ENCODE measurements at regions not wholly inside any gene's neighbourhood (a gene's known extent, or its start where the extent isn't known, plus 50 kb on each side); places are given as distances from the start of the nearest gene placed in this dataset.

DNA sequence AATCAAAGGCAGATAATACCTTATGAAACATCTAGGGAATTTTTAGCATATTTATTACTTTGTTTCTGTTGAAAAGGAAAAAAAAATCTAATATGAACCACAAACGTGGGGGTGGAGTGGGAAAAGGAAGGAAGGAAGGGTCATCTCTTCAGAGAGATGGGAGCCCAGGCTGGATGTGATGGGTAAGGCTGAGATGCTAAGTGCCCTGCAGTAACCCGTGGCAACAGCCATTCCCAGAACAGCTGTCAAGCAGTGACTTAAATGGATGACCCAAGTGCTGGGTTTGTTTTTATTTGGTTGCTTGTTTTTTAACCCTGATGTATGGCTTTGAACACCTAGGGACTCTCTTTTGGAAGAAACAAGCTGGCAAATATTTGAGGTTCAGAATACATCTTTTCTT is 50.7 kb upstream of the KLF7 start:
- Histone ChIP-seq H3K4me3 (no peak overlapping the region), H3K4me1 (ENCODE audit: insufficient read depth) (peaks cover 12% of the 10 kb centered on the region), H3K9me2 (ENCODE audit: insufficient read depth) (no peaks in the 10 kb centered on the region), H3K9me3 (ENCODE audit: low read depth) (no peaks in the 10 kb centered on the region), H3K79me2 (ENCODE audit: insufficient read depth) (no peaks in the 10 kb centered on the region), H4K20me1 (ENCODE audit: insufficient read depth) (no peaks in the 10 kb centered on the region), H3K36me3 (ENCODE audit: low read depth) (no peaks in the 10 kb centered on the region), H3K9ac (no peak overlapping the region), H3K4me2 (ENCODE audit: unreplicated experiment) (no peak overlapping the region), H2AFZ (no peak overlapping the region), H3K27me3 (replicated peaks; ENCODE audit: insufficient read depth) (no peaks in the 10 kb centered on the region), H3K27ac (no peak overlapping the region), H3F3A (ENCODE audit: insufficient read depth) (peaks cover 15% of the 10 kb centered on the region; the same call in 1 of the 2 replicates)
- in situ Hi-C loops (cut with MboI): no loop called here
- TF ChIP-seq EZH2 (IDR thresholded peaks at IDR 0.05; ENCODE audit: insufficient read depth, poor library complexity, severe bottlenecking): no peak
- TF ChIP-seq EZH2phosphoT487 (IDR thresholded peaks at IDR 0.05; ENCODE audit: insufficient read depth, low read depth): no peak
- WGBS, 2 experiments (ENCODE audit: low coverage in 1 of 2, low lambda C conversion rate in 2 of 2, missing lambda C conversion rate in 2 of 2): 16 to 17% methylated on average over 2 of the region's 2 CpGs
- DNase-seq: no peak

DNA sequence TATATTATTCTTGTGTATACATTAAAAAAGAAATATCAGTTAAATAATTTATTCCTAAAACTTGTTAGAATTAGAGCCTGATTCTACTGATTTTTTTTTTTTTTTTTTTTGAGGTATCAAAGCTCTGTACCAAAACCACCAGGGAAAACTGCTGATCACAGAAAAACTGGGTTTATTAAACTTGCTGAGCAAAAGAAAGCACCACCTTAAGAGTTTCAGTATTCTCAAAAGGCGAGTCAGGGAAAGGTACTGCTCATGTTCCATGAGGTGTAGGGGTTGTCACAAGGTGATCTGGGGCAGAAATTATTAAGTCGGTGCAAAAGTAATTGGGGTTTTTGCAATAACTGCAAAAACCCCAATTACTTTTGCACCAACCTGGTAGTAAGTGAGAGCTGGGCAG is 51.7 kb upstream of the KLF7 start:
- no peaks in the 10 kb centered on the region for H4K20me1 ChIP-seq (ENCODE audit: insufficient read depth)
- no peaks in the 10 kb centered on the region for H3K9me3 ChIP-seq (ENCODE audit: low read depth)
- no peaks in the 10 kb centered on the region for H3K36me3 ChIP-seq (ENCODE audit: low read depth)
- in situ Hi-C loops (cut with MboI): no loop called here
- H3K27ac ChIP-seq: no peak overlapping the region
- peaks cover 15% of the 10 kb centered on the region; the same call in 1 of the 2 replicates for H3F3A ChIP-seq (ENCODE audit: insufficient read depth)
- no peak overlapping the region for H2AFZ ChIP-seq
- H3K9ac ChIP-seq: no peak overlapping the region
- WGBS, 2 experiments (ENCODE audit: low coverage in 1 of 2, low lambda C conversion rate in 2 of 2, missing lambda C conversion rate in 2 of 2): 90 to 94% methylated on average over 2 of the region's 2 CpGs
- no peak for DNase-seq
- H3K4me3 ChIP-seq: no peak overlapping the region
- H3K4me1 ChIP-seq (ENCODE audit: insufficient read depth): peaks cover 12% of the 10 kb centered on the region
- no peaks in the 10 kb centered on the region for H3K79me2 ChIP-seq (ENCODE audit: insufficient read depth)
- no peaks in the 10 kb centered on the region for H3K9me2 ChIP-seq (ENCODE audit: insufficient read depth)
- H3K4me2 ChIP-seq (ENCODE audit: unreplicated experiment): no peak overlapping the region
- no peaks in the 10 kb centered on the region for H3K27me3 ChIP-seq (replicated peaks; ENCODE audit: insufficient read depth)
- TF ChIP-seq EZH2 (IDR thresholded peaks at IDR 0.05; ENCODE audit: insufficient read depth, poor library complexity, severe bottlenecking) (no peak), EZH2phosphoT487 (IDR thresholded peaks at IDR 0.05; ENCODE audit: insufficient read depth, low read depth) (no peak)

- no peak overlapping the region; the same call in 1 of the 2 replicates for H3K27ac ChIP-seq
- no peaks in the 10 kb centered on the region for H3K9me2 ChIP-seq (ENCODE audit: insufficient read depth)
- H3K27me3 ChIP-seq (replicated peaks; ENCODE audit: insufficient read depth): no peaks in the 10 kb centered on the region
- TF ChIP-seq EZH2 (IDR thresholded peaks at IDR 0.05; ENCODE audit: insufficient read depth, poor library complexity, severe bottlenecking) (no peak), EZH2phosphoT487 (IDR thresholded peaks at IDR 0.05; ENCODE audit: insufficient read depth, low read depth) (no peak)
- no peaks in the 10 kb centered on the region for H3K79me2 ChIP-seq (ENCODE audit: insufficient read depth)
- no peaks in the 10 kb centered on the region for H3K9me3 ChIP-seq (ENCODE audit: low read depth)
- H2AFZ ChIP-seq: no peak overlapping the region
- no peaks in the 10 kb centered on the region for H4K20me1 ChIP-seq (ENCODE audit: insufficient read depth)
- peaks cover 15% of the 10 kb centered on the region; the same call in 1 of the 2 replicates for H3F3A ChIP-seq (ENCODE audit: insufficient read depth)
- 46 to 53% methylated on average over 4 of the region's 4 CpGs for WGBS, 2 experiments (ENCODE audit: low coverage in 1 of 2, low lambda C conversion rate in 2 of 2, missing lambda C conversion rate in 2 of 2)
- peaks cover 18% of the 10 kb centered on the region for H3K4me1 ChIP-seq (ENCODE audit: insufficient read depth)
- H3K36me3 ChIP-seq (ENCODE audit: low read depth): no peaks in the 10 kb centered on the region
- H3K4me2 ChIP-seq (ENCODE audit: unreplicated experiment): no peak overlapping the region
- in situ Hi-C loops (cut with MboI): no loop called here
- H3K4me3 ChIP-seq: no peak overlapping the region
- no peak overlapping the region for H3K9ac ChIP-seq
- DNase-seq: no peak
Measured at GRCh38 chr2:207219081-207219630, 53.4 kb upstream of the KLF7 start.

GRCh38 chr2:207219676-207220501 is 54.1 kb upstream of the KLF7 start:
- peaks cover 18% of the 10 kb centered on the region for H3K4me1 ChIP-seq (ENCODE audit: insufficient read depth)

More at GRCh38 chr2:207219676-207220501, 54.1 kb upstream of the KLF7 start:
- H3K36me3 ChIP-seq (ENCODE audit: low read depth): no peaks in the 10 kb centered on the region
- no peak overlapping the region for H2AFZ ChIP-seq
- peak overlapping the region; percentile 31; the same call in 1 of the 2 replicates for H3K9ac ChIP-seq
- H3K4me3 ChIP-seq: peak overlapping the region; percentile 37
- no peaks in the 10 kb centered on the region for H3K27me3 ChIP-seq (replicated peaks; ENCODE audit: insufficient read depth)
- no peaks in the 10 kb centered on the region for H3K9me2 ChIP-seq (ENCODE audit: insufficient read depth)
- peak; percentile 90 for DNase-seq
- no peaks in the 10 kb centered on the region for H3K79me2 ChIP-seq (ENCODE audit: insufficient read depth)
- peak overlapping the region; percentile 47 for H3K27ac ChIP-seq
- peak overlapping the region; percentile 17 for H3K4me2 ChIP-seq (ENCODE audit: unreplicated experiment)
- H4K20me1 ChIP-seq (ENCODE audit: insufficient read depth): no peaks in the 10 kb centered on the region
- no peaks in the 10 kb centered on the region for H3K9me3 ChIP-seq (ENCODE audit: low read depth)
- WGBS, 2 experiments (ENCODE audit: low coverage in 1 of 2, low lambda C conversion rate in 2 of 2, missing lambda C conversion rate in 2 of 2): 23 to 29% methylated on average over 10 of the region's 10 CpGs
- H3F3A ChIP-seq (ENCODE audit: insufficient read depth): peaks cover 15% of the 10 kb centered on the region; the same call in 1 of the 2 replicates
- in situ Hi-C loops (cut with MboI): no loop called here
- no peak for TF ChIP-seq EZH2 (IDR thresholded peaks at IDR 0.05; ENCODE audit: insufficient read depth, poor library complexity, severe bottlenecking)
- no peak for TF ChIP-seq EZH2phosphoT487 (IDR thresholded peaks at IDR 0.05; ENCODE audit: insufficient read depth, low read depth)
